DOHH2 (cell line): ENCODE measurements at regions not wholly inside any gene's neighbourhood (a gene's known extent, or its start where the extent isn't known, plus 50 kb on each side); places are given as distances from the start of the nearest gene placed in this dataset.

Experiments used
- H3F3A ChIP-seq: fragments of 200-600 bp; sonication (generic), shearing (Covaris generic); 2 replicates; pipeline ENCODE4 v1.6.0; 2016; ENCODE audit warnings: antibody characterized with exemption, mild to moderate bottlenecking; ENCODE audit not compliant: control insufficient read depth, insufficient read depth
- H3K27ac ChIP-seq: fragments of 200-600 bp; sonication (generic); 2 replicates; pipeline ENCODE4 v1.5.1; 2014; ENCODE audit warnings: low read depth, mild to moderate bottlenecking, low read length, moderate library complexity
- H3K27me3 ChIP-seq: fragments of 200-600 bp; sonication (generic); 2 replicates; pipeline ENCODE4 v1.6.1; 2014; ENCODE audit warnings: mild to moderate bottlenecking, low read length, mixed read lengths; ENCODE audit not compliant: control insufficient read depth
- H3K36me3 ChIP-seq: fragments of 200-600 bp; sonication (generic); 2 replicates; pipeline ENCODE4 v1.6.1; 2014; ENCODE audit warnings: mild to moderate bottlenecking, low read length, moderate library complexity, mixed read lengths; ENCODE audit not compliant: control insufficient read depth
- H3K4me1 ChIP-seq: fragments of 200-600 bp; sonication (generic); 2 replicates; pipeline ENCODE4 v1.6.1; 2014; ENCODE audit warnings: mild to moderate bottlenecking, low read length, mixed read lengths; ENCODE audit not compliant: control insufficient read depth
- H3K4me2 ChIP-seq: fragments of 200-600 bp; sonication (generic); 2 replicates; pipeline ENCODE4 v1.6.0; 2014; ENCODE audit warnings: mild to moderate bottlenecking, low read length, moderate library complexity
- H3K4me3 ChIP-seq: fragments of 200-600 bp; sonication (generic); 2 replicates; pipeline ENCODE4 v1.5.1; 2014; ENCODE audit warnings: mild to moderate bottlenecking, low read length, mixed read lengths
- H3K79me2 ChIP-seq: fragments of 200-600 bp; sonication (generic); 2 replicates; pipeline ENCODE4 v1.6.1; 2014; ENCODE audit warnings: mild to moderate bottlenecking, low read length, mixed read lengths; ENCODE audit not compliant: control insufficient read depth
- H3K9me2 ChIP-seq: fragments of 200-600 bp; sonication (generic); replicated peaks from 2 replicates; pipeline ENCODE4 v1.6.1; 2014; ENCODE audit warnings: mild to moderate bottlenecking, low read length, mixed read lengths; ENCODE audit not compliant: control insufficient read depth
- H3K9me3 ChIP-seq: fragments of 200-600 bp; sonication (generic); 2 replicates; pipeline ENCODE4 v1.6.1; 2014; ENCODE audit warnings: antibody characterized with exemption, low read length, mixed read lengths; ENCODE audit not compliant: control insufficient read depth, insufficient read depth
- H4K20me1 ChIP-seq: fragments of 200-600 bp; sonication (generic); 2 replicates; pipeline ENCODE4 v1.6.0; 2014; ENCODE audit warnings: low read depth, mild to moderate bottlenecking, antibody characterized with exemption, low read length, moderate library complexity; ENCODE audit not compliant: control insufficient read depth, insufficient read depth
- EZH2phosphoT487 ChIP-seq: fragments of 200-600 bp; sonication (generic); IDR thresholded peaks from 2 replicates; pipeline ENCODE4 v1.6.1; 2017; ENCODE audit warnings: borderline replicate concordance, mild to moderate bottlenecking, antibody characterized with exemption, low read length, moderate library complexity, mixed read lengths
- TF ChIP-seq, protein P1 (sequence below): fragments of 200-600 bp; sonication (generic); IDR thresholded peaks from one replicate; pipeline ENCODE4 v1.5.1; 2014; ENCODE audit warnings: antibody characterized with exemption, mild to moderate bottlenecking, low read depth, low read length; ENCODE audit not compliant: poor library complexity, severe bottlenecking

- Histone ChIP-seq H4K20me1 (no peaks in the 10 kb centered on the region), H3K4me1 (no peaks in the 10 kb centered on the region), H3K79me2 (no peaks in the 10 kb centered on the region), H3K36me3 (no peaks in the 10 kb centered on the region), H3K27ac (no peak overlapping the region), H3K4me2 (no peak overlapping the region), H3K9me2 (no peaks in the 10 kb centered on the region), H3K9me3 (no peaks in the 10 kb centered on the region), H3K27me3 (no peaks in the 10 kb centered on the region), H3K4me3 (no peak overlapping the region), H3F3A (no peaks in the 10 kb centered on the region)
- TF ChIP-seq, protein P1, sequence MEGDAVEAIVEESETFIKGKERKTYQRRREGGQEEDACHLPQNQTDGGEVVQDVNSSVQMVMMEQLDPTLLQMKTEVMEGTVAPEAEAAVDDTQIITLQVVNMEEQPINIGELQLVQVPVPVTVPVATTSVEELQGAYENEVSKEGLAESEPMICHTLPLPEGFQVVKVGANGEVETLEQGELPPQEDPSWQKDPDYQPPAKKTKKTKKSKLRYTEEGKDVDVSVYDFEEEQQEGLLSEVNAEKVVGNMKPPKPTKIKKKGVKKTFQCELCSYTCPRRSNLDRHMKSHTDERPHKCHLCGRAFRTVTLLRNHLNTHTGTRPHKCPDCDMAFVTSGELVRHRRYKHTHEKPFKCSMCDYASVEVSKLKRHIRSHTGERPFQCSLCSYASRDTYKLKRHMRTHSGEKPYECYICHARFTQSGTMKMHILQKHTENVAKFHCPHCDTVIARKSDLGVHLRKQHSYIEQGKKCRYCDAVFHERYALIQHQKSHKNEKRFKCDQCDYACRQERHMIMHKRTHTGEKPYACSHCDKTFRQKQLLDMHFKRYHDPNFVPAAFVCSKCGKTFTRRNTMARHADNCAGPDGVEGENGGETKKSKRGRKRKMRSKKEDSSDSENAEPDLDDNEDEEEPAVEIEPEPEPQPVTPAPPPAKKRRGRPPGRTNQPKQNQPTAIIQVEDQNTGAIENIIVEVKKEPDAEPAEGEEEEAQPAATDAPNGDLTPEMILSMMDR, result no peak
- TF ChIP-seq EZH2phosphoT487, result no peak
Observed at GRCh38 chr15:87080547-87080946, 1000.9 kb downstream of the AGBL1 start.
